CD14-positive monocyte (primary cell): ENCODE measurements at regions not wholly inside any gene's neighbourhood (a gene's known extent, or its start where the extent isn't known, plus 50 kb on each side); places are given as distances from the start of the nearest gene placed in this dataset.

Experiments
- DNase-seq, 3 donors: peaks; one replicate each; pipeline ENCODE4 v3.0.0-alpha.2; 2011 to 2022
- H2AFZ ChIP-seq: 2 replicates; pipeline ENCODE4 v1.6.0; 2012; ENCODE audit warnings: mild to moderate bottlenecking, low read depth, low read length, inconsistent platforms; ENCODE audit not compliant: insufficient read depth, poor library complexity, severe bottlenecking
- H3K27ac ChIP-seq, 2 donors: 1 replicate in 1 of 2; 2 replicates in 1 of 2; pipeline ENCODE4 v1.5.1; 2012 to 2013; ENCODE audit warnings: low read length in 2 of 2, control low read depth in 1 of 2, inconsistent platforms in 1 of 2, low read depth in 1 of 2, mild to moderate bottlenecking in 1 of 2
- H3K27me3 ChIP-seq, 2 donors: one replicate each; pipeline versions ENCODE4 v1.6.0 to v1.6.1; 2011 to 2013; ENCODE audit warnings: low read length in 2 of 2; ENCODE audit not compliant: control insufficient read depth in 2 of 2, insufficient read depth in 2 of 2
- H3K36me3 ChIP-seq, 2 donors: replicated peaks in 1 of 2; 1 replicate in 1 of 2; 2 replicates in 1 of 2; pipeline versions ENCODE4 v1.5.1 to v1.6.1; 2012 to 2013; ENCODE audit warnings: low read length in 2 of 2, control low read depth in 1 of 2, inconsistent platforms in 1 of 2, mild to moderate bottlenecking in 1 of 2; ENCODE audit not compliant: insufficient read depth in 2 of 2, control insufficient read depth in 1 of 2
- H3K4me1 ChIP-seq, 2 donors: 1 replicate in 1 of 2; 2 replicates in 1 of 2; pipeline versions ENCODE4 v1.5.1 to v1.6.1; 2012 to 2013; ENCODE audit warnings: low read length in 2 of 2, control low read depth in 1 of 2, inconsistent platforms in 1 of 2, mild to moderate bottlenecking in 1 of 2, moderate library complexity in 1 of 2; ENCODE audit not compliant: insufficient read depth in 2 of 2, control insufficient read depth in 1 of 2
- H3K4me2 ChIP-seq: replicated peaks from 2 replicates; pipeline ENCODE3; 2012; ENCODE audit warnings: low read length, moderate library complexity, mild to moderate bottlenecking; ENCODE audit not compliant: poor library complexity, severe bottlenecking; ENCODE audit errors: extremely low read depth
- H3K4me3 ChIP-seq, 3 experiments: fragments of 200-600 bp in 1 of 3; sonication (generic) in 1 of 3; replicated peaks in 1 of 3; 1 replicate in 2 of 3; 2 replicates in 1 of 3; pipeline ENCODE4 v1.5.1; 2011 to 2013; ENCODE audit warnings: low read length in 3 of 3, mild to moderate bottlenecking in 3 of 3, control low read depth in 2 of 3, low read depth in 2 of 3, inconsistent platforms in 1 of 3, moderate library complexity in 1 of 3
- H3K79me2 ChIP-seq: 2 replicates; pipeline ENCODE4 v1.6.0; 2012; ENCODE audit warnings: mild to moderate bottlenecking, control low read depth, inconsistent platforms, low read length, moderate library complexity; ENCODE audit not compliant: insufficient read depth
- H3K9ac ChIP-seq: 2 replicates; pipeline ENCODE4 v1.6.0; 2017; ENCODE audit warnings: low read length, mild to moderate bottlenecking; ENCODE audit not compliant: insufficient read depth, poor library complexity, severe bottlenecking
- H3K9me3 ChIP-seq, 2 donors: replicated peaks in 1 of 2; 1 replicate in 1 of 2; 2 replicates in 1 of 2; pipeline versions ENCODE4 v1.5.1 to v1.6.1; 2012 to 2013; ENCODE audit warnings: low read length in 2 of 2, control low read depth in 1 of 2; ENCODE audit not compliant: control insufficient read depth in 1 of 2, insufficient read depth in 1 of 2
- H4K20me1 ChIP-seq: 2 replicates; pipeline ENCODE4 v1.6.0; 2012; ENCODE audit warnings: mild to moderate bottlenecking, low read length, control low read depth, moderate library complexity; ENCODE audit not compliant: insufficient read depth
- H3K27ac Mint-ChIP-seq, 7 donors: one replicate each; pipeline ENCODE4 v1.8.0; 2020; ENCODE audit warnings: mild to moderate bottlenecking in 7 of 7, mixed read lengths in 7 of 7, moderate library complexity in 6 of 7, inconsistent platforms in 2 of 7
- H3K27me3 Mint-ChIP-seq, 3 donors: one replicate each; pipeline ENCODE4 v1.8.0; 2021 to 2022; ENCODE audit warnings: low read depth in 3 of 3, mild to moderate bottlenecking in 3 of 3, mixed read lengths in 3 of 3, moderate library complexity in 3 of 3, inconsistent platforms in 1 of 3
- H3K36me3 Mint-ChIP-seq, 2 donors: one replicate each; pipeline ENCODE4 v1.8.0; 2020; ENCODE audit warnings: mixed read lengths in 2 of 2, inconsistent platforms in 1 of 2, mild to moderate bottlenecking in 1 of 2
- H3K4me1 Mint-ChIP-seq: one replicate; pipeline ENCODE4 v1.8.0; 2020; ENCODE audit warnings: mild to moderate bottlenecking, mixed read lengths
- H3K4me3 Mint-ChIP-seq, 2 donors: one replicate each; pipeline ENCODE4 v1.8.0; 2020; ENCODE audit warnings: mild to moderate bottlenecking in 2 of 2, mixed read lengths in 2 of 2, moderate library complexity in 1 of 2
- H3K9me3 Mint-ChIP-seq, 7 donors: one replicate each; pipeline ENCODE4 v1.8.0; 2020 to 2022; ENCODE audit warnings: mixed read lengths in 7 of 7, mild to moderate bottlenecking in 6 of 7, moderate library complexity in 6 of 7, inconsistent platforms in 2 of 7
- WGBS: methylation state at CpG from one replicate; pipeline ENCODE4 v1.1.5; 2013; ENCODE audit warnings: missing lambda C conversion rate; ENCODE audit not compliant: insufficient coverage; 5-methylcytosine and 5-hydroxymethylcytosine counted together
- intact Hi-C, 2 donors: fragments of 100-400 bp; cut with micrococcal nuclease; formaldehyde crosslinking; loops; one replicate each; pipeline versions ENCODE4 v1.15.0 to v1.15.1; 2023
- TF ChIP-seq, protein P1 (sequence below): fragments of 200-600 bp; IDR thresholded peaks from one replicate; pipeline ENCODE4 v1.8.0; 2022; ENCODE audit warnings: antibody characterized with exemption, mild to moderate bottlenecking

- Histone ChIP-seq H3K36me3 (no peaks in the 10 kb centered on the region), H3K4me2 (no peak overlapping the region), H2AFZ (no peak overlapping the region), H4K20me1 (no peaks in the 10 kb centered on the region), H3K27ac (no peak overlapping the region), H3K4me1 (no peaks in the 10 kb centered on the region), H3K4me3 (no peak overlapping the region), H3K27me3 (no peaks in the 10 kb centered on the region), H3K9me3 (no peaks in the 10 kb centered on the region), H3K9ac (no peak overlapping the region), H3K79me2 (no peaks in the 10 kb centered on the region)
- no peak for DNase-seq
- Mint-ChIP-seq H3K27ac (no peak overlapping the region), H3K9me3 (peaks cover 0 to 7% (median 3%) of the 10 kb centered on the region in 7 donors), H3K36me3 (no peaks in the 10 kb centered on the region), H3K4me1 (peaks cover 2% of the 10 kb centered on the region), H3K4me3 (no peak overlapping the region), H3K27me3 (peaks cover 1 to 7% (median 2%) of the 10 kb centered on the region in 3 donors)
- TF ChIP-seq, protein P1, sequence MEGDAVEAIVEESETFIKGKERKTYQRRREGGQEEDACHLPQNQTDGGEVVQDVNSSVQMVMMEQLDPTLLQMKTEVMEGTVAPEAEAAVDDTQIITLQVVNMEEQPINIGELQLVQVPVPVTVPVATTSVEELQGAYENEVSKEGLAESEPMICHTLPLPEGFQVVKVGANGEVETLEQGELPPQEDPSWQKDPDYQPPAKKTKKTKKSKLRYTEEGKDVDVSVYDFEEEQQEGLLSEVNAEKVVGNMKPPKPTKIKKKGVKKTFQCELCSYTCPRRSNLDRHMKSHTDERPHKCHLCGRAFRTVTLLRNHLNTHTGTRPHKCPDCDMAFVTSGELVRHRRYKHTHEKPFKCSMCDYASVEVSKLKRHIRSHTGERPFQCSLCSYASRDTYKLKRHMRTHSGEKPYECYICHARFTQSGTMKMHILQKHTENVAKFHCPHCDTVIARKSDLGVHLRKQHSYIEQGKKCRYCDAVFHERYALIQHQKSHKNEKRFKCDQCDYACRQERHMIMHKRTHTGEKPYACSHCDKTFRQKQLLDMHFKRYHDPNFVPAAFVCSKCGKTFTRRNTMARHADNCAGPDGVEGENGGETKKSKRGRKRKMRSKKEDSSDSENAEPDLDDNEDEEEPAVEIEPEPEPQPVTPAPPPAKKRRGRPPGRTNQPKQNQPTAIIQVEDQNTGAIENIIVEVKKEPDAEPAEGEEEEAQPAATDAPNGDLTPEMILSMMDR, result no peak
- intact Hi-C loops, result no loop called here
- WGBS, result no CpG with 5 or more reads among the region's 1 CpG
Observed at GRCh38 chr4:14928035-14928434, 74.2 kb upstream of the CPEB2 start.

GRCh38 chr4:14929669-14930068, 72.6 kb upstream of the CPEB2 start:
- TF ChIP-seq, protein P1, result no peak
- DNase-seq, result no peak
- no peaks in the 10 kb centered on the region for H3K4me1 ChIP-seq
- no peak overlapping the region for H3K27ac ChIP-seq
- no peak overlapping the region for H3K9ac ChIP-seq
- H2AFZ ChIP-seq, result no peak overlapping the region
- no peaks in the 10 kb centered on the region for H4K20me1 ChIP-seq
- no peaks in the 10 kb centered on the region for H3K36me3 ChIP-seq
- Mint-ChIP-seq H3K9me3 (peaks cover 0 to 7% (median 2%) of the 10 kb centered on the region in 7 donors), H3K27ac (no peak overlapping the region), H3K4me3 (no peak overlapping the region), H3K27me3 (peaks cover 0 to 7% (median 1%) of the 10 kb centered on the region in 3 donors), H3K4me1 (peaks cover 2% of the 10 kb centered on the region), H3K36me3 (no peaks in the 10 kb centered on the region)
- H3K4me2 ChIP-seq, result no peak overlapping the region
- no peaks in the 10 kb centered on the region for H3K79me2 ChIP-seq
- H3K9me3 ChIP-seq, result no peaks in the 10 kb centered on the region
- no peaks in the 10 kb centered on the region for H3K27me3 ChIP-seq
- WGBS, result no CpG with 5 or more reads among the region's 1 CpG
- no peak overlapping the region for H3K4me3 ChIP-seq
- intact Hi-C loops, result no loop called here
